BE2C (cell line): ENCODE measurements at regions not wholly inside any gene's neighbourhood (a gene's known extent, or its start where the extent isn't known, plus 50 kb on each side); places are given as distances from the start of the nearest gene placed in this dataset.
A peak's percentile ranks its signal among the peaks of the same experiment; 100 is the strongest.

ENCODE experiments used
- DNase-seq: peaks from one replicate; pipeline ENCODE4 v3.0.0-alpha.2; 2020
- H3K27me3 ChIP-seq: fragments of 250-450 bp; sonication (Bioruptor Pico); 2 replicates; pipeline ENCODE4 v1.5.1; 2020; ENCODE audit warnings: mild to moderate bottlenecking
- H3K36me3 ChIP-seq: fragments of 250-450 bp; sonication (Bioruptor Pico); 2 replicates; pipeline ENCODE4 v1.5.1; 2020; ENCODE audit warnings: mild to moderate bottlenecking
- H3K4me1 ChIP-seq: fragments of 250-450 bp; sonication (Bioruptor Pico); 2 replicates; pipeline ENCODE4 v1.5.1; 2020
- H3K4me3 ChIP-seq: 2 replicates; pipeline ENCODE4 v1.5.1; 2011; ENCODE audit warnings: low read depth, low read length
- H3K9me3 ChIP-seq: fragments of 250-450 bp; sonication (Bioruptor Pico); 2 replicates; pipeline ENCODE4 v1.5.1; 2020
- CTCF ChIP-seq: IDR thresholded peaks from 2 replicates; pipeline ENCODE4 v1.5.1; 2012; ENCODE audit warnings: mild to moderate bottlenecking, low read depth, low read length

DNA sequence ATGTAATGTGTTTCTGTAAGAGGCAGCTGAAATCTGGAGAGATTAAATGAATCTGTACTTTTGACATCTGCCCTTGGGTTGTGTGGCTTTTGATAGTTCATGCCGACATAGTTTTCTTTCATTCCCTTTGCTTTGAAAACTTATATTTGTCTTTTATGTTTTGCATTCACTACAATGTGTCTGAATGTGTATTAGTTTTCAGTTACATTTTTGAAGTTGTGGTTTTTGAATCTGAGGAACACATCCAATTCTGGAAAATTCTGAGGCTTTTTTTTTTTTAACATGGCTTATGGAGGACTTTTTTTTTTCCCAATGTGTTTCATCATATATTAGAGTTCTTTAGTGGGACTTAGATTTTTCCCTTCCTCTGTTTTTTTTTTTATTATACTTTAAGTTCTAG is 683.7 kb upstream of the SOX9 start:
- no peak for TF ChIP-seq CTCF
- Histone ChIP-seq H3K9me3 (no peaks in the 10 kb centered on the region), H3K4me1 (peaks cover 3% of the 10 kb centered on the region; the same call in 1 of the 2 replicates), H3K4me3 (no peak overlapping the region), H3K36me3 (no peaks in the 10 kb centered on the region), H3K27me3 (no peaks in the 10 kb centered on the region)
- DNase-seq = no peak

- Histone ChIP-seq H3K27me3 (no peaks in the 10 kb centered on the region), H3K9me3 (no peaks in the 10 kb centered on the region), H3K36me3 (no peaks in the 10 kb centered on the region), H3K4me1 (peaks cover 3% of the 10 kb centered on the region; the same call in 1 of the 2 replicates), H3K4me3 (no peak overlapping the region)
- peak; percentile 54 for DNase-seq
- peak; percentile 26; the same call in 1 of the 2 replicates for TF ChIP-seq CTCF
These were observed 682.1 kb upstream of the SOX9 start for GRCh38 chr17:71438631-71439146.

DNA sequence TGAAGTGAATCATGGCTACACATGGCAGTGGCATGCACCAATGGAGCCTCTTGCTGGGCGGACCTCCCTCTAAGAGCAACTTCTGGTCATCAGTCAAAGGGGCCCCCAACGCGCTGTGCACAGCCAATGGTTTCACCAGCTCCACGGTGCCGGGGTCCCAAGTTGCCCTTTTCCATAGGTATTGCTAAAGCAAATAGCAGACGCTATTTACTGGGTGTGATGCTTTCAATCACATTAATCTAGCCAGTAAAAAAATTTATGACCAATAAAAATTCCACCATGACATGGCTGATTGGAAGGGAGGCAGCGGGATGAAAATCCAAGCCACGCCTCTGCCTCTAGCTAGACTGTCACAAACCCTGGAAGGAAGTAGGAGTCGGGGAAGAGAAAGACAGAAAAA is 680.3 kb upstream of the SOX9 start:
- no peaks in the 10 kb centered on the region for H3K36me3 ChIP-seq
- DNase-seq = no peak
- no peaks in the 10 kb centered on the region for H3K27me3 ChIP-seq
- H3K4me3 ChIP-seq = no peak overlapping the region
- peaks cover 3% of the 10 kb centered on the region; the same call in 1 of the 2 replicates for H3K4me1 ChIP-seq
- TF ChIP-seq CTCF = no peak
- H3K9me3 ChIP-seq = no peaks in the 10 kb centered on the region

DNA sequence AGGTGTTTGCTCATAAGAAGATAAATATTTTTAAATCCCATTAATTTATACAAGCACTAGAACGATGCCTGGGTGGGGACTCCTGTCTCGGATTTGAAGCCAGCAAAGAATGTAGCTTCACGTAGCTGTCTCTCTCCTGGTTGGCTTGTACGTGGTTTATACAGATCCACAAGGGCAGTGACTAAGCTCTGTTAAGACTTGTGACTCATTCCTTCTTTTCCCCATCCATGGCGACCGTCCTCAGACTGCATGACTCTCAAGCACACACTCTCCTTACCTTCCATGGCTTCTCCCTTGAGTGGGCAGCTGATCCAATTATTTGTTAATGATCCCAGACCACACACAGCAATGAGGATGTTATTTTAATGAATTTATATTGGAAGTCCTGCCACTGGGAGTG is 679.7 kb upstream of the SOX9 start:
- peaks cover 3% of the 10 kb centered on the region; the same call in 1 of the 2 replicates for H3K4me1 ChIP-seq
- no peaks in the 10 kb centered on the region for H3K36me3 ChIP-seq
- no peaks in the 10 kb centered on the region for H3K27me3 ChIP-seq
- TF ChIP-seq CTCF = no peak
- no peak overlapping the region for H3K4me3 ChIP-seq
- H3K9me3 ChIP-seq = no peaks in the 10 kb centered on the region
- peak; percentile 24 for DNase-seq

DNA sequence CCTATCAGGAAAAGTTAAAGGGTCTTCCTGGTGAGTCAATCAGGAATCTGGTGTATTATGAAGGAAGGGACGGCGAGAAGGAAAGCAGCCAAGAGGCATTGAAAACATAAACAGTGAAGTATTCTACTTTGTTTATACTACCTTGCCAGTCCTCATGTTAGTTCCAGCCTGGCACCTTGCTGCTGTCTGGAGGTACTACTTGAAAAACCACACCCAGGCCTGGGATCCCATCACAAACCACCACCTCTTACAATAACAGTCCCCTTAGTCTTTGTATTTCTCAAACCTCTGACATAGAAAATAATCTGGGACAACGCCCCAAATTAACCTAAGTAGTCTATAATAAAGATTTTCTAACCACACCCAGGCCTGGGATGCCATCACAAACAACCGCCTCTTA is 676.7 kb upstream of the SOX9 start:
- Histone ChIP-seq H3K27me3 (no peaks in the 10 kb centered on the region), H3K36me3 (no peaks in the 10 kb centered on the region), H3K9me3 (no peaks in the 10 kb centered on the region), H3K4me3 (no peak overlapping the region), H3K4me1 (no peaks in the 10 kb centered on the region; the same call in 1 of the 2 replicates)
- DNase-seq = no peak
- no peak for TF ChIP-seq CTCF

GRCh38 chr17:71446645-71447437 is 674.0 kb upstream of the SOX9 start:
- H3K9me3 ChIP-seq = no peaks in the 10 kb centered on the region
- DNase-seq = no peak
- no peak overlapping the region for H3K4me3 ChIP-seq
- no peaks in the 10 kb centered on the region for H3K36me3 ChIP-seq
- H3K4me1 ChIP-seq = no peaks in the 10 kb centered on the region
- H3K27me3 ChIP-seq = no peaks in the 10 kb centered on the region
- no peak for TF ChIP-seq CTCF
